Nephron progenitor cell (in vitro differentiated cells): ENCODE measurements at regions not wholly inside any gene's neighbourhood (a gene's known extent, or its start where the extent isn't known, plus 50 kb on each side); places are given as distances from the start of the nearest gene placed in this dataset.

Source experiments
- DNase-seq: peaks from one replicate; pipeline ENCODE4 v3.0.0; 2021
- H3K27ac Mint-ChIP-seq: 2 replicates; pipeline ENCODE4 v1.8.0; 2021; ENCODE audit warnings: mild to moderate bottlenecking, moderate library complexity, mixed read lengths
- H3K27me3 Mint-ChIP-seq: 2 replicates; pipeline ENCODE4 v1.8.0; 2021; ENCODE audit warnings: mild to moderate bottlenecking, low read depth, mixed read lengths; ENCODE audit not compliant: poor library complexity
- H3K36me3 Mint-ChIP-seq: 2 replicates; pipeline ENCODE4 v1.8.0; 2021; ENCODE audit warnings: low read depth, mixed read lengths
- H3K4me1 Mint-ChIP-seq: 2 replicates; pipeline ENCODE4 v1.8.0; 2021; ENCODE audit warnings: mixed read lengths
- H3K4me3 Mint-ChIP-seq: 2 replicates; pipeline ENCODE4 v1.8.0; 2021; ENCODE audit warnings: mild to moderate bottlenecking, moderate library complexity, mixed read lengths
- H3K9me3 Mint-ChIP-seq: 2 replicates; pipeline ENCODE4 v1.8.0; 2021; ENCODE audit warnings: mild to moderate bottlenecking, moderate library complexity, mixed read lengths
- TF ChIP-seq, protein P1 (sequence below): fragments of 200-600 bp; sonication (generic); IDR thresholded peaks from 2 replicates; pipeline ENCODE4 v1.5.0; 2021; ENCODE audit warnings: antibody characterized with exemption

DNA sequence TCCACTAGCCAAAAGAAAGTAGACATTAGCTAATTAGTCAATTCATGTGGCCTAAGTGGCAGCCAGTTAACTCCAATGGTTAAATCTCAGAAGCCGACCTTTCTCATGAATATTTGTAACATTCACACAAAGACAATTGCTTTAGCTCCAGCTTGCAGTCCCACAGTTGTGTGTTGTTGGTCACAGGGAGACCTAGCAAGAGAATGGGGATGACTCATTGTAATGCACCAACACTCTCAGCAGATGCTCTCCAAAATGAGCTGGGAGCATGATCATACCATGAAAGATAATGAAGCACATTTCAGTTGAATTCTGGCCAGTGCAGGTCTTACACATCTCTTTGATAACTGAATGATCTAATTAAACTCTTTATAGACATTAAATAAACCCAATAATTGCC is 160.4 kb downstream of the HLX start:
- H3K4me3 Mint-ChIP-seq: no peak overlapping the region
- H3K9me3 Mint-ChIP-seq: peaks cover 7% of the 10 kb centered on the region
- peaks cover 9% of the 10 kb centered on the region for H3K27me3 Mint-ChIP-seq
- no peaks in the 10 kb centered on the region for H3K4me1 Mint-ChIP-seq
- H3K36me3 Mint-ChIP-seq: no peaks in the 10 kb centered on the region
- TF ChIP-seq, protein P1, sequence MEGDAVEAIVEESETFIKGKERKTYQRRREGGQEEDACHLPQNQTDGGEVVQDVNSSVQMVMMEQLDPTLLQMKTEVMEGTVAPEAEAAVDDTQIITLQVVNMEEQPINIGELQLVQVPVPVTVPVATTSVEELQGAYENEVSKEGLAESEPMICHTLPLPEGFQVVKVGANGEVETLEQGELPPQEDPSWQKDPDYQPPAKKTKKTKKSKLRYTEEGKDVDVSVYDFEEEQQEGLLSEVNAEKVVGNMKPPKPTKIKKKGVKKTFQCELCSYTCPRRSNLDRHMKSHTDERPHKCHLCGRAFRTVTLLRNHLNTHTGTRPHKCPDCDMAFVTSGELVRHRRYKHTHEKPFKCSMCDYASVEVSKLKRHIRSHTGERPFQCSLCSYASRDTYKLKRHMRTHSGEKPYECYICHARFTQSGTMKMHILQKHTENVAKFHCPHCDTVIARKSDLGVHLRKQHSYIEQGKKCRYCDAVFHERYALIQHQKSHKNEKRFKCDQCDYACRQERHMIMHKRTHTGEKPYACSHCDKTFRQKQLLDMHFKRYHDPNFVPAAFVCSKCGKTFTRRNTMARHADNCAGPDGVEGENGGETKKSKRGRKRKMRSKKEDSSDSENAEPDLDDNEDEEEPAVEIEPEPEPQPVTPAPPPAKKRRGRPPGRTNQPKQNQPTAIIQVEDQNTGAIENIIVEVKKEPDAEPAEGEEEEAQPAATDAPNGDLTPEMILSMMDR: no peak
- DNase-seq: no peak
- H3K27ac Mint-ChIP-seq: no peak overlapping the region

DNA sequence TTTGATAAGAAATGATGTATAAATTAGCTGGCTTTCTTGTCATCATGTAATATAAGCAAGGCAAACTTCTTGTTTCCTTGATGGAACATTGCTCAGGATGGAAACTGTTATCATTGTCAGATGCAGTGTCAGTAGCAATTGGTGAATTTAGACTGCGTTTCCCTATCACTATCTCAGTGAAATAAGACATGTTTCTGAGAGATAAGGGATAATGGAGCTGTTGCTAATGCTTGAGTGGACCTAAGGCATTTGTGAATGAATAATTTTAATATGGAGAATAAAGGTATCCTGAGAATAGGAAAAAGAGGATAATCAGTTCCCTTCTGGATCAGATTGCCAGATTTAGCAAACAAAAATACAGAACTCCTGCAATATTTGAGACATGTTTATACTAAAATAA is 160.9 kb downstream of the HLX start:
- TF ChIP-seq, protein P1: no peak
- Mint-ChIP-seq H3K4me1 (no peaks in the 10 kb centered on the region), H3K36me3 (no peaks in the 10 kb centered on the region), H3K27me3 (peaks cover 9% of the 10 kb centered on the region), H3K27ac (no peak overlapping the region), H3K4me3 (no peak overlapping the region), H3K9me3 (peaks cover 7% of the 10 kb centered on the region)
- DNase-seq: no peak

DNA sequence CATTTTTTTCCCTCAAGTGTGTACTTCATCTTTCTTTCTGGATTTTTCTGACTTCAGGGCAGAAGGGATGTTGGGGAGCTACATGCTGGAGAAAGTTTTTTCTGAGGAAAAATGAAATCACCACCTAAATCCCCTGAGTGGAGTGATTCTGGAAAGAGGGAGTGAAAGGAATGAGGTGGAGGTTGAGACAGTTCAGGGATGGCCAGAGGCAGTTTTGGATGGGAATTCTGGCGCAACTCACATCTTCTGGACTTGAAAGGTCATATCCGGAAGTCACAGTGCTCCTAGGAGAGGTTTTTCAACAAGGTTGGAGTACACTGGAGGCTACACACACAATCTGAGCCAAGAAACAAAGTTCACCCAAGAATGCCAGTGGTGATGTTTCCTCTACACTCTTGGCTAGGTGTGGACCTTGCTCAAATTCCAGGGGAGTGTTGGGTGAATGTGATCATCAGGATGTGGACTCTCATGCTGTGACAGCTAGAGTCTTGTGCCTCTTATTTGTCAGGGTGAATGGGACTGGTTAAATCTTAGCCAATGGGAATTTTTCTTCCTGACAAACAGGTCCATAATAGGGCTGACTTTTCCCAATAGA is 161.5 kb downstream of the HLX start:
- peaks cover 7% of the 10 kb centered on the region for H3K27me3 Mint-ChIP-seq
- H3K27ac Mint-ChIP-seq: no peak overlapping the region
- H3K9me3 Mint-ChIP-seq: peaks cover 7% of the 10 kb centered on the region
- TF ChIP-seq, protein P1: no peak
- H3K36me3 Mint-ChIP-seq: no peaks in the 10 kb centered on the region
- no peak overlapping the region for H3K4me3 Mint-ChIP-seq
- H3K4me1 Mint-ChIP-seq: peaks cover 2% of the 10 kb centered on the region
- no peak for DNase-seq

DNA sequence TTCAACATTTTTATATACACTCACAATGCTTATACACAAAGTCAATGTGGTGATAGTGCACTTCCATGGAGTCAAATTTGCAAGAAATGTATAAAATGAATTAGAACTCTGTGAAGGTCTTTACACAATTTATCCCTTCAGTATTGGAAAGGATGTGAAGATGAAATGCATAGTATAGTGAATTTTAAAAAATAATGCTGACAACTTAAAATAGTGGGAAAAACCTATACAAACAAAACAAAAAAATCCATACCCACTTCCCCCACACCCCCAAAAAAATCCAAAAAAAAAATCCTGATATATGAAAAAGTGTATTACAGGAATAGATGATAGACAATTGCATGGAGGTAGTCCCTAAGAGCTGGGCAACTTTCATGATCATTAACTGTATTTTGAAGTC is 165.3 kb downstream of the HLX start:
- Mint-ChIP-seq H3K4me1 (peaks cover 12% of the 10 kb centered on the region), H3K9me3 (peaks cover 18% of the 10 kb centered on the region), H3K4me3 (no peak overlapping the region), H3K27ac (no peak overlapping the region), H3K36me3 (peaks cover 11% of the 10 kb centered on the region), H3K27me3 (peaks cover 10% of the 10 kb centered on the region)
- no peak for DNase-seq
- TF ChIP-seq, protein P1: no peak

DNA sequence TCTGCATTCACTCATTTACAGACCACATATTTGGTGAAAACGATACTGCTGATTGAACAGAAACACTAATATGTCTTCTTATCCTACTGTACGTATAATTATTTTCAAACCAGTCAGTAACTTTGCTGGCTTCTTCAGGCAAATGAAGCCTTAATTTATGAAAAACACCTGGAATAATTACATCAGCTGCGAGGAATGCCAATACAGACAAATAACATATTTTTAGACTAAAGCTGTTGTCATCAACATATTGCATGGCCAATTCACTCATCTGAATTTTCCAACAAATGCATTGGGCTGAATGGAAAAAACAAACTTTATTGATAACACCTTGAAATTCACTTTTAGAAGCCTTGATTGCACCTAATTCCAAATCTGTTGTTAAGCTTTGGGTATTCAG is 165.9 kb downstream of the HLX start:
- DNase-seq: no peak
- Mint-ChIP-seq H3K36me3 (peaks cover 11% of the 10 kb centered on the region), H3K27me3 (peaks cover 10% of the 10 kb centered on the region), H3K27ac (no peak overlapping the region), H3K4me1 (peaks cover 12% of the 10 kb centered on the region), H3K9me3 (peaks cover 24% of the 10 kb centered on the region), H3K4me3 (no peak overlapping the region)
- TF ChIP-seq, protein P1: no peak
